ENCODE measurements at regions not wholly inside any gene's neighbourhood (a gene's known extent, or its start where the extent isn't known, plus 50 kb on each side); places are given as distances from the start of the nearest gene placed in this dataset.

DNA sequence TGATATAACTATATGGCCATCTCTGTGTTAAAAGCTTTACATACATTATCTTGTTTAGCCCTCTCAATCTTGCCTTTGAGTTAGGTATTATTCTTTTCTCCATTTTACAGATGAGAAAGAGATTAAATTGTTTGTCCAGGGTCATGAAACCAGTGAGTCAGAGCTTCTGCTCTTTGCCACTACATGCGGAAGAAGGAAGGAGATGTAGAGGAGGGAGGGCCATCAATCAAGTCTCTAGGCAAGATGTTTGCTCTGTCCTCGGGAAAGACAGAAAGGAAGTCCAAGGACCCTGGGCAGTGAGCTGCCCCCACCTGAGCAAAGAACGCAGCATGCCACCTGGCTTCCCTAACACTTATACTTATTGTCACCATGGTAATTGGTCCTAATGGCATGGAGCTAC is 133.7 kb upstream of the IL1RAPL2 start (continued):
- TF ChIP-seq, protein P1, sequence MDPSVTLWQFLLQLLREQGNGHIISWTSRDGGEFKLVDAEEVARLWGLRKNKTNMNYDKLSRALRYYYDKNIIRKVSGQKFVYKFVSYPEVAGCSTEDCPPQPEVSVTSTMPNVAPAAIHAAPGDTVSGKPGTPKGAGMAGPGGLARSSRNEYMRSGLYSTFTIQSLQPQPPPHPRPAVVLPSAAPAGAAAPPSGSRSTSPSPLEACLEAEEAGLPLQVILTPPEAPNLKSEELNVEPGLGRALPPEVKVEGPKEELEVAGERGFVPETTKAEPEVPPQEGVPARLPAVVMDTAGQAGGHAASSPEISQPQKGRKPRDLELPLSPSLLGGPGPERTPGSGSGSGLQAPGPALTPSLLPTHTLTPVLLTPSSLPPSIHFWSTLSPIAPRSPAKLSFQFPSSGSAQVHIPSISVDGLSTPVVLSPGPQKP (CRISPR knock-in tag; IDR thresholded peaks at IDR 0.05), result no peak
- no peak for TF ChIP-seq CHCHD3 (CRISPR knock-in tag; IDR thresholded peaks at IDR 0.05)

DNA sequence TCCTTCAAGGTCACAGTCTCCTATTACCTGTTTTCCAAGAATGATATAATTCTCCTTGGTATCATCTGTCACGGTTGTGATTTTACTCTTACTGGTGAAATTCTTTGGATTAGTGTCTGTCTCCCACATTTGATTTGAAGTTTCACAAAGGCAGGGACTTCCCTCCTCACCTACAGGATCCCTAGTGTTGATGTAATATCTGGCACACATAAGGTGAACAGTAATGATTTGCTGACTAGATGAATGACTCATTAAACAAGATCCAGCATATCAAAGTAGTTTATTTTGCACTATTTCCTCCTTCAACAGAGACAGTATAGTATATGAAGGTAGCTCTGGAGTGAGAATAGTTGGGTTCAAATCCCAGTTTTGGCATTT is 135.3 kb upstream of the IL1RAPL2 start:
- intact Hi-C loops (cut with micrococcal nuclease) (no loop called here), in situ Hi-C loops (cut with MboI) (no loop called here)
- H3K9ac ChIP-seq (ENCODE audit: insufficient read depth in 1 of 2, low read depth in 2 of 2, low read length in 2 of 2), result no peak overlapping the region
- no peaks in the 10 kb centered on the region for H3K9me1 ChIP-seq (ENCODE audit: control insufficient read depth, insufficient read depth, low read length)
- no peak overlapping the region for H3K27ac ChIP-seq (ENCODE audit: extremely low read depth, low read depth, low read length)
- H3K27me3 ChIP-seq (ENCODE audit: control insufficient read depth in 2 of 2, insufficient read depth in 2 of 2, low read length in 2 of 2), result no peaks in the 10 kb centered on the region
- no peak overlapping the region for H3K4me3 ChIP-seq
- no peaks in the 10 kb centered on the region for H3K36me3 ChIP-seq (ENCODE audit: control insufficient read depth, insufficient read depth, low read length)
- DNase-seq (ENCODE audit: extremely low read depth in 1 of 4, low spot score in 3 of 4), result no peak
- H3K79me2 ChIP-seq (ENCODE audit: control insufficient read depth, insufficient read depth, low read length), result no peaks in the 10 kb centered on the region
- TF ChIP-seq, protein P2, sequence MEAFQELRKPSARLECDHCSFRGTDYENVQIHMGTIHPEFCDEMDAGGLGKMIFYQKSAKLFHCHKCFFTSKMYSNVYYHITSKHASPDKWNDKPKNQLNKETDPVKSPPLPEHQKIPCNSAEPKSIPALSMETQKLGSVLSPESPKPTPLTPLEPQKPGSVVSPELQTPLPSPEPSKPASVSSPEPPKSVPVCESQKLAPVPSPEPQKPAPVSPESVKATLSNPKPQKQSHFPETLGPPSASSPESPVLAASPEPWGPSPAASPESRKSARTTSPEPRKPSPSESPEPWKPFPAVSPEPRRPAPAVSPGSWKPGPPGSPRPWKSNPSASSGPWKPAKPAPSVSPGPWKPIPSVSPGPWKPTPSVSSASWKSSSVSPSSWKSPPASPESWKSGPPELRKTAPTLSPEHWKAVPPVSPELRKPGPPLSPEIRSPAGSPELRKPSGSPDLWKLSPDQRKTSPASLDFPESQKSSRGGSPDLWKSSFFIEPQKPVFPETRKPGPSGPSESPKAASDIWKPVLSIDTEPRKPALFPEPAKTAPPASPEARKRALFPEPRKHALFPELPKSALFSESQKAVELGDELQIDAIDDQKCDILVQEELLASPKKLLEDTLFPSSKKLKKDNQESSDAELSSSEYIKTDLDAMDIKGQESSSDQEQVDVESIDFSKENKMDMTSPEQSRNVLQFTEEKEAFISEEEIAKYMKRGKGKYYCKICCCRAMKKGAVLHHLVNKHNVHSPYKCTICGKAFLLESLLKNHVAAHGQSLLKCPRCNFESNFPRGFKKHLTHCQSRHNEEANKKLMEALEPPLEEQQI (IDR thresholded peaks at IDR 0.05), result no peak
- TF ChIP-seq BACH1 (tag; IDR thresholded peaks at IDR 0.05), result no peak
- no peak for TF ChIP-seq POU5F1 (IDR thresholded peaks at IDR 0.05; ENCODE audit: borderline replicate concordance, low read depth, low read length, partially characterized antibody)
- TF ChIP-seq THRAP3 (IDR thresholded peaks at IDR 0.05; ENCODE audit: borderline replicate concordance), result no peak
- TF ChIP-seq, protein P3, sequence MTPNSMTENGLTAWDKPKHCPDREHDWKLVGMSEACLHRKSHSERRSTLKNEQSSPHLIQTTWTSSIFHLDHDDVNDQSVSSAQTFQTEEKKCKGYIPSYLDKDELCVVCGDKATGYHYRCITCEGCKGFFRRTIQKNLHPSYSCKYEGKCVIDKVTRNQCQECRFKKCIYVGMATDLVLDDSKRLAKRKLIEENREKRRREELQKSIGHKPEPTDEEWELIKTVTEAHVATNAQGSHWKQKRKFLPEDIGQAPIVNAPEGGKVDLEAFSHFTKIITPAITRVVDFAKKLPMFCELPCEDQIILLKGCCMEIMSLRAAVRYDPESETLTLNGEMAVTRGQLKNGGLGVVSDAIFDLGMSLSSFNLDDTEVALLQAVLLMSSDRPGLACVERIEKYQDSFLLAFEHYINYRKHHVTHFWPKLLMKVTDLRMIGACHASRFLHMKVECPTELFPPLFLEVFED (CRISPR knock-in tag; conservative IDR thresholded peaks at IDR 0.05), result no peak
- TF ChIP-seq RBM25 (IDR thresholded peaks at IDR 0.05; ENCODE audit: low read depth, low read length, severe bottlenecking), result no peak
- no peak for TF ChIP-seq TSC22D4 (tag; IDR thresholded peaks at IDR 0.05)
- TF ChIP-seq ZNF121 (CRISPR knock-in tag; conservative IDR thresholded peaks at IDR 0.05), result no peak
- no peak for TF ChIP-seq ZNF695 (CRISPR knock-in tag; IDR thresholded peaks at IDR 0.05)
- no peak for TF ChIP-seq RAD21 (CRISPR knock-in tag; conservative IDR thresholded peaks at IDR 0.05 in 1 of 2, IDR thresholded peaks at IDR 0.05 in 1 of 2)
- no peak for TF ChIP-seq SIN3A (IDR thresholded peaks at IDR 0.05; ENCODE audit: borderline replicate concordance in 2 of 2, control insufficient read depth in 1 of 2, low read depth in 2 of 2, low read length in 2 of 2)
- TF ChIP-seq ZKSCAN8 (CRISPR knock-in tag; IDR thresholded peaks at IDR 0.05), result no peak
- TF ChIP-seq, protein P4, sequence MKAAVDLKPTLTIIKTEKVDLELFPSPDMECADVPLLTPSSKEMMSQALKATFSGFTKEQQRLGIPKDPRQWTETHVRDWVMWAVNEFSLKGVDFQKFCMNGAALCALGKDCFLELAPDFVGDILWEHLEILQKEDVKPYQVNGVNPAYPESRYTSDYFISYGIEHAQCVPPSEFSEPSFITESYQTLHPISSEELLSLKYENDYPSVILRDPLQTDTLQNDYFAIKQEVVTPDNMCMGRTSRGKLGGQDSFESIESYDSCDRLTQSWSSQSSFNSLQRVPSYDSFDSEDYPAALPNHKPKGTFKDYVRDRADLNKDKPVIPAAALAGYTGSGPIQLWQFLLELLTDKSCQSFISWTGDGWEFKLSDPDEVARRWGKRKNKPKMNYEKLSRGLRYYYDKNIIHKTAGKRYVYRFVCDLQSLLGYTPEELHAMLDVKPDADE (conservative IDR thresholded peaks at IDR 0.05; ENCODE audit: control insufficient read depth, low read depth, low read length), result no peak
- H3K4me2 ChIP-seq (ENCODE audit: insufficient read depth, low read length), result no peak overlapping the region
- H2AFZ ChIP-seq (ENCODE audit: low read depth, low read length), result no peak overlapping the region
- ChIA-PET POLR2A (no interaction called here), CTCF (ENCODE audit: low intra/inter-chr PET ratio) (no interaction called here)
- no peak for ATAC-seq
- no peaks in the 10 kb centered on the region for H3K4me1 ChIP-seq (replicated peaks in 1 of 2; ENCODE audit: control insufficient read depth in 2 of 2, insufficient read depth in 2 of 2, low read length in 2 of 2)
- no peak for FAIRE-seq
- H3K9me3 ChIP-seq (replicated peaks; ENCODE audit: control insufficient read depth, insufficient read depth, low read depth, low read length), result no peaks in the 10 kb centered on the region
- WGBS (ENCODE audit: insufficient coverage, low coverage, missing lambda C conversion rate), result 0% methylated on average over 1 of the region's 1 CpG
- H4K20me1 ChIP-seq (replicated peaks; ENCODE audit: control insufficient read depth, insufficient read depth, low read length), result no peaks in the 10 kb centered on the region
- no TSS peak for BruUV-seq (replicated peaks)

Measured in K562 (cell line).